COLO668 (cell line): ENCODE measurements at regions not wholly inside any gene's neighbourhood (a gene's known extent, or its start where the extent isn't known, plus 50 kb on each side); places are given as distances from the start of the nearest gene placed in this dataset.
A peak's percentile ranks its signal among the peaks of the same experiment; 100 is the strongest.

Experiments used
- DNase-seq: peaks from one replicate; lab custom pipeline; 2025; ENCODE audit not compliant: unreplicated experiment; lab: John Stamatoyannopoulos, UW

GRCh38 chr10:113434315-113434714, 118.5 kb upstream of the HABP2 start:
- DNase-seq = no peak

- no peak for DNase-seq
Measured at GRCh38 chr10:113434950-113435349, 117.9 kb upstream of the HABP2 start.

GRCh38 chr10:113435881-113436280, 117.0 kb upstream of the HABP2 start:
- DNase-seq = no peak

GRCh38 chr10:113436851-113437250, 116.0 kb upstream of the HABP2 start:
- no peak for DNase-seq

- DNase-seq = no peak
Measured at GRCh38 chr10:113438652-113439051, 114.2 kb upstream of the HABP2 start.

GRCh38 chr10:113441220-113441619, 111.6 kb upstream of the HABP2 start:
- peak; percentile 3 for DNase-seq

- no peak for DNase-seq
Measured at GRCh38 chr10:113441686-113442270, 111.1 kb upstream of the HABP2 start.

DNA sequence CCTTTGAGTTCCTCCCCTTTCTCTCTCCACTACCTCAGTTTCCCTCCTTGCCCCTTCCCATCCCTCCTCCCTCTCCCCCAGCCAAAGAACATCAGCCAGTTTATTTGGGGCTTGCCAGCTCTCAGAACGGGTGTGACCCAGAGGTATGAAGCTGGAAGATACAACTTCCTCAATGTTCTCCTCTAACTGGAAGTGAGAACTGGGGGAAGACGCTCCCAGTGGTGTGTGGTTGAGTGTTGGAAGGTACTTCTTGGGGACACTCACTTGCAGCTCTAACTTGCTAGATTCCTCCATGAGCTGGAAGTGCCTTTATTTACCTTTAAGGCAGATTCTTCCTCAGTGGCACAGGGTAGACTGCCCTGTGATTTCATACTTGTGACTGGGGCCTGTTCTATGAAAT, 110.5 kb upstream of the HABP2 start:
- DNase-seq = no peak

- DNase-seq = no peak
Measured at GRCh38 chr10:113443141-113443925, 109.5 kb upstream of the HABP2 start.

DNA sequence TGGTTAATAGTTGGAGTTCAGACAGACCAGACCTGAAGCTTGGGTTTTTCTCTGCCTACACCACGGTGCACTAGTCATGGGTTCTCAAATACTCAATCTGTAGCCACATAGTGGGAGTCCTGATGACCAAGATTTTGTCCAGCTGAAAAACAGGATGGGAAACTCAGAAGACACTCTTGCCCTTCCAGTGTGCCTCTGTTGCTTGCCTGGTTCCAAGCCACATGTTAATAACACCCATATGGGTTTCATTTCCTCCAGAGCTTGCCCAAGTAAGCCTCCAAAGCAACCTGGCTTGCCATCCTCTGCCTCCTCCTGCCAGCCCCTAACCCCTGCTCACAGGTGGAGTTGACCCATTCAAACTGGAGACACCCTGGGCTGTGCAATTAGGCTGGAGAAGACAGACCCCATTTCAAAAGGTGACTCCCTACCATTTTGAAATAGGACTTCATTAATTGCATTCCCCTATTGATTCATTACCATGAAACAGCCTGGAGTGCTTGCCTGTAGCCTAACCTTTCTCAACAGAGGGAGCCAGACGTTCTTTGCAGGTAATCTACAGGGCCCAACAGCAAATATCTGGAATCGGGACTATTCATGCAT, 108.0 kb upstream of the HABP2 start:
- no peak for DNase-seq

- DNase-seq = no peak
Measured at GRCh38 chr10:113445736-113446135, 107.1 kb upstream of the HABP2 start.

DNA sequence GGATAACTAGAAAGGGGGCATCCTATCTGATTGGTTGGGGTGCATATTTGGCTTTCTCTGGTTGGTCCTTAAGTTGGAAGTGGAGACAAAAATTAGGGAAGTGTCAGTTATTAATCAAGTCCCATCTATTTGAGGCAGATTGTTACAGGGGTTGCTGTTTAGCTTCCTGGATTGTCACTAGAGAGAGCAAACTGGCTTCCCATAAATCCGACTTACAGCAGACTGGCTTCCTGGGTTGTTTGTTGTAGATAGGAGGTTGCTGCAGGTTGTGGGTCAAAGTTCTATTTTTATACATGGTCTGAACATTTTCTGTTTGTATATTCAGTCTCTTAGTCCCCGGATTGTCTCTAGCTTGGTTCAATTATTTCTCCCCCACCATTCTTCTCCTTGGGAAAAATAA, 106.1 kb upstream of the HABP2 start:
- DNase-seq = no peak

GRCh38 chr10:113447278-113447677, 105.6 kb upstream of the HABP2 start:
- no peak for DNase-seq

- DNase-seq = no peak
Measured at GRCh38 chr10:113449006-113449695, 103.7 kb upstream of the HABP2 start.

GRCh38 chr10:113450046-113450804, 102.6 kb upstream of the HABP2 start:
- no peak for DNase-seq

DNA sequence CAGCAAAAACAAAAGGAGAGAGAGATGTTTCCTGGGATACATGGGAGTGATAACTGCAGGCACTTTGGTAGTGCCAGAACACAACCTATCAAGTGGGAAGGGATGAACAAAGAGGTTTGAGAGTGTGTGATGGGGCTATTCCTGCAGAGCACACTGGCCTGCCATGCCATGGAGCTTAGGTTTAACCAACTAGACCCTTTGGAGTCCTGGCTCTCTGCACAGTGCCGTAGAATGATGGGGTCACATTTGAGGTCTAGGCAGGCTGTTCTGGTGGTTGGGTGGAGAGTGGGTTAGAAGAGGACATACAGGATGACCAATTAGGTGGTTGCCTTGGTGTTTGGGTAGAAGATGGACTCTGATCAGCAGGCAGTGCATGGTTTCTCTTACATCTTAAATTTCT, 101.9 kb upstream of the HABP2 start:
- DNase-seq = no peak

GRCh38 chr10:113452146-113452845, 100.6 kb upstream of the HABP2 start:
- DNase-seq = no peak

DNA sequence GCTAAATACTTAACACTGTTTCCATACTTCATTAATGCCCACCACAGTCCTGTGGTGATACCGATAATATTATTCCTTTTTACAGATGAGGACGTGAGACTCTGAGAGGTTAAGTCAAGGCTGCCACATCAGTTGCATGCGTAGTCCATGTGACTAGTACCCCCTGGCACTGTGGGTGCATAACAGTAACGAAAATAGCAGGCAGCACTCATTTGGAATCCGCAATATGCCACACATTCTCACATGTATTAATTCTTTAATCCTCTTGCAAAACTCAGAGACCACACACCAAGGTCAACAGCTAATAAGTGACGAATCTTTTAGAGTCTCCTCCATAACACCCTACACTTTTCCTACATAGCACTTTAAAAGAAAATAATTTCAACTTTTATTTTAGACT, 99.5 kb upstream of the HABP2 start:
- DNase-seq = no peak

DNA sequence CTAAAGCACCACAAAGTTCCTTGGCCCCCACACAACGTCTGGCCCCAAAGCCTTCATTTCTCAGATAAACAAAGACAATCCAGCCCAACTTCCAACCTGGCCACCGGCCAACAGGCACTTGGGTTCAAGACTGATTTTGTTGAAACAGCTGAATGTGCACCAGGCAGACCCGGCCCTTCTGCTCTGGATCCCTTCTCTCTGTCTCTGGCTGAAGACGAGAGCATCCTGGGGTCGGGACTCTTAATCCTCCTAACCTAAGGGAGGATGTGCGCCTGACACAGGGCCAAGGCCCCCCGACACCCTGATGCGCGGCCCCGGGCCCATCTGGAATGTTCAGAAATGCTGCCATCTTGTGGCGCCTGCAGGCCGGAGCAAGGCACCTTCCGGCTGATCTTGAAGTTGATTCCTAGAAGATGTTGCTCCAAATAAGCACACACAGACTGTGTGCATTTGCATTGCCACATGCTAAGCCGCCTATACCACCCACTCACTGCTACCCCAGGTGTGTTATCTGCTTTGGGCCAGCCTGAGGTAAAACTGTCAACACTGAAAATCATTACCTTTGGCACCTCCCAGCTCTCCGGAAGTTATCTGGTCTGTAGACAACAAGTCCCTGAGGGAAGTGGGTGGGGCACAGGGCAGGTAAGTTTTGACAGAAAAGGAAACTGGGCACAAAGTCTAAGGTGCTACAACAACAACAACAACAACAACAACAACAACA, 98.4 kb upstream of the HABP2 start:
- peak; percentile 21 for DNase-seq

GRCh38 chr10:113455947-113456346, 96.9 kb upstream of the HABP2 start:
- no peak for DNase-seq
